Brain microvascular endothelial cell (primary cell): ENCODE measurements at regions not wholly inside any gene's neighbourhood (a gene's known extent, or its start where the extent isn't known, plus 50 kb on each side); places are given as distances from the start of the nearest gene placed in this dataset.

Source experiments
- DNase-seq: peaks from one replicate; pipeline ENCODE4 v3.0.0-alpha.2; 2020
- H3K27ac ChIP-seq: fragments of 250-450 bp; sonication (Bioruptor Pico); 2 replicates; pipeline ENCODE4 v1.5.1; 2020; ENCODE audit warnings: mild to moderate bottlenecking, moderate library complexity
- H3K27me3 ChIP-seq: fragments of 250-450 bp; sonication (Bioruptor Pico); replicated peaks from 2 replicates; pipeline ENCODE4 v1.5.1; 2020; ENCODE audit warnings: mild to moderate bottlenecking
- H3K36me3 ChIP-seq: fragments of 250-450 bp; sonication (Bioruptor Pico); replicated peaks from 2 replicates; pipeline ENCODE4 v1.5.1; 2020; ENCODE audit warnings: mild to moderate bottlenecking
- H3K4me3 ChIP-seq: 2 replicates; pipeline ENCODE4 v1.5.1; 2011; ENCODE audit warnings: low read depth, mild to moderate bottlenecking, control low read depth, low read length, moderate library complexity
- CTCF ChIP-seq: IDR thresholded peaks from 2 replicates; pipeline ENCODE4 v1.5.1; 2011; ENCODE audit warnings: low read depth, mild to moderate bottlenecking, moderate library complexity, low read length, control low read depth, inconsistent platforms; ENCODE audit errors: missing control alignments
- in situ Hi-C: cut with HindIII; loops from 2 replicates; pipeline ENCODE4 v1.10.0; 2017; ENCODE audit warnings: low sequenced_read_pairs, low pct_ligation_motif_present

- in situ Hi-C loops: no loop called here
- no peaks in the 10 kb centered on the region for H3K27me3 ChIP-seq
- no peak overlapping the region for H3K4me3 ChIP-seq
- TF ChIP-seq CTCF: no peak
- no peak overlapping the region for H3K27ac ChIP-seq
- no peaks in the 10 kb centered on the region for H3K36me3 ChIP-seq
- DNase-seq: no peak
Measured at GRCh38 chr2:193989645-193990044, 1667.4 kb upstream of the SLC39A10 start.

GRCh38 chr2:193988784-193989183 lies 1668.2 kb upstream of the SLC39A10 start:
- no peaks in the 10 kb centered on the region for H3K36me3 ChIP-seq
- no peak overlapping the region for H3K4me3 ChIP-seq
- no peak for TF ChIP-seq CTCF
- H3K27ac ChIP-seq: no peak overlapping the region
- no peaks in the 10 kb centered on the region for H3K27me3 ChIP-seq
- in situ Hi-C loops: no loop called here
- no peak for DNase-seq

- no peak for TF ChIP-seq CTCF
- Histone ChIP-seq H3K27ac (no peak overlapping the region), H3K27me3 (no peaks in the 10 kb centered on the region), H3K4me3 (no peak overlapping the region), H3K36me3 (no peaks in the 10 kb centered on the region)
- in situ Hi-C loops: no loop called here
- DNase-seq: no peak
Measured at GRCh38 chr2:193985272-193985671, 1671.8 kb upstream of the SLC39A10 start.

- TF ChIP-seq CTCF: no peak
- in situ Hi-C loops: no loop called here
Measured at GRCh38 chr2:193980599-193980998, 1676.4 kb upstream of the SLC39A10 start.

GRCh38 chr2:193973781-193974180 lies 1683.2 kb upstream of the SLC39A10 start:
- H3K27me3 ChIP-seq: no peaks in the 10 kb centered on the region
- no peak for TF ChIP-seq CTCF
- H3K4me3 ChIP-seq: no peak overlapping the region
- H3K36me3 ChIP-seq: no peaks in the 10 kb centered on the region
- no peak for DNase-seq
- in situ Hi-C loops: no loop called here
- no peak overlapping the region for H3K27ac ChIP-seq

More at GRCh38 chr2:193980599-193980998, 1676.4 kb upstream of the SLC39A10 start:
- H3K27me3 ChIP-seq: no peaks in the 10 kb centered on the region
- no peak for DNase-seq
- H3K4me3 ChIP-seq: no peak overlapping the region
- H3K27ac ChIP-seq: no peak overlapping the region
- no peaks in the 10 kb centered on the region for H3K36me3 ChIP-seq

GRCh38 chr2:193966590-193966989 lies 1690.4 kb upstream of the SLC39A10 start:
- Histone ChIP-seq H3K36me3 (no peaks in the 10 kb centered on the region), H3K27ac (no peak overlapping the region), H3K4me3 (no peak overlapping the region), H3K27me3 (no peaks in the 10 kb centered on the region)
- no peak for TF ChIP-seq CTCF
- in situ Hi-C loops: no loop called here
- DNase-seq: peak; percentile 68
